ENCODE measurements at regions not wholly inside any gene's neighbourhood (a gene's known extent, or its start where the extent isn't known, plus 50 kb on each side); places are given as distances from the start of the nearest gene placed in this dataset.

DNA sequence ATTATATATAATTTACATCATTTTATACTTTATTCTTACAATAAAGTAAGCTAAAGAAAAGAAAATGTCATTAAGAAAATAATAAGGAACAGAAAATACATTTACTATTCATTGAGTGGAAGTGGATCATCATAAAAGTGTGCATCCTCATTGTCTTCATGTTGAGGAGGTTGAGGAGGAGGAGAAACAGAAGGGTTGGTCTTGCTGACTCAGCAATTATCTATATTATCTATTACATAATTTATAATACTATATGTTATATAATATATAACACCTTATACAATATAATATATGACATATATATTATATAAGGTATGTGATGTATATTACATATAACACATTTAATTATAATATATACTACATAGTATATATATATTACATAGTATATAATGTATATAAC is 558.5 kb upstream of the AMELY start:
- TF ChIP-seq POLR2A (IDR thresholded peaks at IDR 0.05), result no peak
- TF ChIP-seq, protein P1, sequence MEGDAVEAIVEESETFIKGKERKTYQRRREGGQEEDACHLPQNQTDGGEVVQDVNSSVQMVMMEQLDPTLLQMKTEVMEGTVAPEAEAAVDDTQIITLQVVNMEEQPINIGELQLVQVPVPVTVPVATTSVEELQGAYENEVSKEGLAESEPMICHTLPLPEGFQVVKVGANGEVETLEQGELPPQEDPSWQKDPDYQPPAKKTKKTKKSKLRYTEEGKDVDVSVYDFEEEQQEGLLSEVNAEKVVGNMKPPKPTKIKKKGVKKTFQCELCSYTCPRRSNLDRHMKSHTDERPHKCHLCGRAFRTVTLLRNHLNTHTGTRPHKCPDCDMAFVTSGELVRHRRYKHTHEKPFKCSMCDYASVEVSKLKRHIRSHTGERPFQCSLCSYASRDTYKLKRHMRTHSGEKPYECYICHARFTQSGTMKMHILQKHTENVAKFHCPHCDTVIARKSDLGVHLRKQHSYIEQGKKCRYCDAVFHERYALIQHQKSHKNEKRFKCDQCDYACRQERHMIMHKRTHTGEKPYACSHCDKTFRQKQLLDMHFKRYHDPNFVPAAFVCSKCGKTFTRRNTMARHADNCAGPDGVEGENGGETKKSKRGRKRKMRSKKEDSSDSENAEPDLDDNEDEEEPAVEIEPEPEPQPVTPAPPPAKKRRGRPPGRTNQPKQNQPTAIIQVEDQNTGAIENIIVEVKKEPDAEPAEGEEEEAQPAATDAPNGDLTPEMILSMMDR (IDR thresholded peaks at IDR 0.05 in 4 of 5, conservative IDR thresholded peaks at IDR 0.05 in 1 of 5), result no peak
